Mesendoderm (in vitro differentiated cells): ENCODE measurements at regions not wholly inside any gene's neighbourhood (a gene's known extent, or its start where the extent isn't known, plus 50 kb on each side); places are given as distances from the start of the nearest gene placed in this dataset.

ENCODE experiments used
- DNase-seq: peaks from one replicate; pipeline ENCODE4 v3.0.0; 2013
- H2AK5ac ChIP-seq: 2 replicates; pipeline ENCODE4 v1.6.1; 2013; ENCODE audit warnings: low read length, inconsistent platforms
- H2BK120ac ChIP-seq: 2 replicates; pipeline ENCODE4 v1.6.1; 2013; ENCODE audit warnings: low read depth, mild to moderate bottlenecking, low read length, moderate library complexity, mixed read lengths
- H2BK15ac ChIP-seq: replicated peaks from 2 replicates; pipeline ENCODE4 v1.6.1; 2013; ENCODE audit warnings: low read depth, mild to moderate bottlenecking, moderate library complexity
- H2BK5ac ChIP-seq: 2 replicates; pipeline ENCODE4 v1.6.1; 2013; ENCODE audit warnings: low read length, inconsistent platforms
- H3K18ac ChIP-seq: 2 replicates; pipeline ENCODE4 v1.6.1; 2013; ENCODE audit warnings: mild to moderate bottlenecking, low read length, mixed read lengths
- H3K23ac ChIP-seq: one replicate; pipeline ENCODE4 v1.6.1; 2013; ENCODE audit warnings: low read length
- H3K27ac ChIP-seq: 2 replicates; pipeline ENCODE4 v1.5.1; 2013; ENCODE audit warnings: low read depth, mild to moderate bottlenecking, inconsistent platforms, low read length, moderate library complexity
- H3K27me3 ChIP-seq: 2 replicates; pipeline ENCODE4 v1.6.1; 2013; ENCODE audit warnings: low read length, control low read depth, mild to moderate bottlenecking, inconsistent platforms; ENCODE audit not compliant: insufficient read depth, poor library complexity
- H3K36me3 ChIP-seq: 2 replicates; pipeline ENCODE4 v1.6.1; 2013; ENCODE audit warnings: low read length, inconsistent platforms; ENCODE audit not compliant: control insufficient read depth, insufficient read depth
- H3K4ac ChIP-seq: one replicate; pipeline ENCODE4 v1.6.1; 2013; ENCODE audit warnings: low read depth, mild to moderate bottlenecking, low read length, moderate library complexity
- H3K4me1 ChIP-seq: 2 replicates; pipeline ENCODE4 v1.6.1; 2013; ENCODE audit warnings: low read depth, low read length, inconsistent platforms; ENCODE audit not compliant: control insufficient read depth
- H3K4me2 ChIP-seq: 2 replicates; pipeline ENCODE4 v1.6.1; 2013; ENCODE audit warnings: low read length
- H3K4me3 ChIP-seq: 2 replicates; pipeline ENCODE4 v1.5.1; 2013; ENCODE audit warnings: mild to moderate bottlenecking, low read length
- H3K56ac ChIP-seq: one replicate; pipeline ENCODE4 v1.6.1; 2013; ENCODE audit warnings: low read length
- H3K79me1 ChIP-seq: 2 replicates; pipeline ENCODE4 v1.6.1; 2013; ENCODE audit warnings: low read length, inconsistent platforms
- H3K79me2 ChIP-seq: 2 replicates; pipeline ENCODE4 v1.6.1; 2013; ENCODE audit warnings: mild to moderate bottlenecking, low read length; ENCODE audit not compliant: control insufficient read depth, insufficient read depth
- H3K9ac ChIP-seq: 2 replicates; pipeline ENCODE4 v1.6.1; 2013; ENCODE audit warnings: low read length, inconsistent platforms
- H4K5ac ChIP-seq: one replicate; pipeline ENCODE4 v1.6.1; 2013; ENCODE audit warnings: low read length
- H4K8ac ChIP-seq: one replicate; pipeline ENCODE4 v1.6.1; 2013; ENCODE audit warnings: low read depth, mild to moderate bottlenecking, control low read depth, low read length, moderate library complexity
- WGBS: extraction: QIAGEN DNeasy Blood & Tissue Kit; methylation state at CpG from one replicate; pipeline ENCODE4 v1.1.7; 2013; ENCODE audit warnings: low lambda C conversion rate, missing lambda C conversion rate; ENCODE audit not compliant: insufficient coverage; ENCODE audit errors: extremely low coverage; 5-methylcytosine and 5-hydroxymethylcytosine counted together

DNA sequence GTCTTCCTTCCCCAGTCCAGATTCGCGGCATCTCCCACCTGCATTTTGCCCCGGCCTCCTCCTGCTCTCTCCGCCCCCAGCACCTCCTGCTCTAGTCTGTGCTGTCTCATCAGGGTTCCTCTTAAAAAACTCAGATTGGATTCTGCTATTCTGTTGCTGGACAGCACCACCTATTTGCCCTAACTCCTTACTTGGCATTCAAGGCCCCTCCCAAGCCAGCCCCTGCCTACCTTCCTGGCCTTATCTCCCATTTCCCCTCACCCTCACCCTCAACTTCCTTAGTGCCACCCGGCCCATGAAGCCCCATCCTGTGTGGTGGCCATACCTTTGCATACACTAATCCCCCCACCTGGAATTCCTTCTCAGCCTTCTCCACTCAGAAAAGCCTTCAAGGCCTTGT is 59.9 kb upstream of the PRDM11 start:
- no peaks in the 10 kb centered on the region for H3K79me2 ChIP-seq
- H3K27ac ChIP-seq = no peak overlapping the region
- no peak for DNase-seq
- H2AK5ac ChIP-seq = no peak overlapping the region
- no peak overlapping the region for H3K9ac ChIP-seq
- no peak overlapping the region for H4K8ac ChIP-seq
- no peaks in the 10 kb centered on the region for H3K79me1 ChIP-seq
- no peak overlapping the region for H3K4ac ChIP-seq
- no peak overlapping the region for H3K4me3 ChIP-seq
- no peak overlapping the region for H2BK5ac ChIP-seq
- H3K36me3 ChIP-seq = no peaks in the 10 kb centered on the region
- H3K4me1 ChIP-seq = peaks cover 7% of the 10 kb centered on the region
- no peak overlapping the region for H2BK120ac ChIP-seq
- H3K27me3 ChIP-seq = no peaks in the 10 kb centered on the region
- no peak overlapping the region for H4K5ac ChIP-seq
- no peak overlapping the region for H3K56ac ChIP-seq
- no peak overlapping the region for H3K23ac ChIP-seq
- H3K4me2 ChIP-seq = no peak overlapping the region
- H3K18ac ChIP-seq = no peak overlapping the region
- H2BK15ac ChIP-seq = no peak overlapping the region
- no CpG with 5 or more reads among the region's 5 CpGs for WGBS

DNA sequence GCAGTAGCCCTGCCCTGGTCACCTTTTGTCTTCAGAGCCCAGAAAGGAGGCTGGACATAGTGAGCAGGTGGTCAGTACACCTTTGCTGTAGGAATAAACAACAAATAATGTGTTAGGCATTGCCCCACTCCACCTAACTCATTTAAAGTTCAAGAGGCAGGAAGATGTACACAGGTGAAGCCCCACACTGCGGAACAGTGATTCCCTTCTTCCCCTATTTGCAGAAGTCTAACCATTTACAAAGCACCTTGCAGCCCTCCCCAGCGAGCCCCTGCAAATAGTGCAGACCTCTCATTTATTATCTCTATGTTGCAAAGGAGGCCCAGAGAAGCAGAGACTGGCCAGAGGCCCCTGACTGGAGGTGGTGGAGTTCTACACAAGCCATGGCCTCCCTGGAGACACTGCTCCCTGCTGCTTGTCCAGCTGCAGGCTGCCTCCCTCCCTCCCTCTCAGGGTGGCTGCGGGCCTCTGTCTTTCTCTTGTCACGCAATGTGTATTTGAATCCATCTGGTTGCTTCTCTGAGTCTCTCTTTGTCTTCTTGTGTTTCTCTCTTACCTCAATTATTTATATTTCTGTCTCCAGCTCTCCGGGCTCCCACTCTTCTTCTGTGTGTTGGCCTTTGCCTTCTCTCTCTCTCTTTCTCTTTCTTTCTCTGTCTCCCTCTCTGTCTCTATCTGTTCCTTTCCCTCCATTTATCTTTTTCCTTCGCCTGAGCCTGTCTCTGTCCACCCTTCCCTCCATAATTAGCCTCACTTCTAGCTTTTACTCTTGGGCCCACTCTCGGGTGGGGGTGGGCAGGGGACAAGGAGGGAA is 59.1 kb upstream of the PRDM11 start:
- DNase-seq = no peak
- no peaks in the 10 kb centered on the region for H3K79me2 ChIP-seq
- H2BK5ac ChIP-seq = no peak overlapping the region
- H4K5ac ChIP-seq = no peak overlapping the region
- no peak overlapping the region for H3K4me2 ChIP-seq
- no peak overlapping the region for H2BK15ac ChIP-seq
- no peak overlapping the region for H3K23ac ChIP-seq
- H3K27ac ChIP-seq = no peak overlapping the region
- H2AK5ac ChIP-seq = no peak overlapping the region
- no peak overlapping the region for H3K4me3 ChIP-seq
- no peak overlapping the region for H3K18ac ChIP-seq
- H2BK120ac ChIP-seq = no peak overlapping the region
- no peak overlapping the region for H3K4ac ChIP-seq
- H3K56ac ChIP-seq = no peak overlapping the region
- H3K4me1 ChIP-seq = peaks cover 9% of the 10 kb centered on the region
- H3K36me3 ChIP-seq = no peaks in the 10 kb centered on the region
- no peak overlapping the region for H4K8ac ChIP-seq
- H3K79me1 ChIP-seq = no peaks in the 10 kb centered on the region
- no peak overlapping the region for H3K9ac ChIP-seq
- no CpG with 5 or more reads among the region's 7 CpGs for WGBS
- no peaks in the 10 kb centered on the region for H3K27me3 ChIP-seq

GRCh38 chr11:45087900-45088160 is 58.6 kb upstream of the PRDM11 start:
- Histone ChIP-seq H3K36me3 (no peaks in the 10 kb centered on the region), H3K4ac (no peak overlapping the region), H3K9ac (no peak overlapping the region), H4K8ac (no peak overlapping the region), H3K18ac (no peak overlapping the region), H3K79me1 (no peaks in the 10 kb centered on the region), H3K23ac (no peak overlapping the region), H3K4me2 (no peak overlapping the region), H2BK15ac (no peak overlapping the region), H3K79me2 (no peaks in the 10 kb centered on the region), H2AK5ac (no peak overlapping the region), H3K4me3 (no peak overlapping the region), H2BK120ac (no peak overlapping the region), H3K4me1 (peaks cover 7% of the 10 kb centered on the region), H4K5ac (no peak overlapping the region), H3K27me3 (no peaks in the 10 kb centered on the region), H2BK5ac (no peak overlapping the region), H3K56ac (no peak overlapping the region), H3K27ac (no peak overlapping the region)
- no peak for DNase-seq
- no CpG with 5 or more reads among the region's 7 CpGs for WGBS

DNA sequence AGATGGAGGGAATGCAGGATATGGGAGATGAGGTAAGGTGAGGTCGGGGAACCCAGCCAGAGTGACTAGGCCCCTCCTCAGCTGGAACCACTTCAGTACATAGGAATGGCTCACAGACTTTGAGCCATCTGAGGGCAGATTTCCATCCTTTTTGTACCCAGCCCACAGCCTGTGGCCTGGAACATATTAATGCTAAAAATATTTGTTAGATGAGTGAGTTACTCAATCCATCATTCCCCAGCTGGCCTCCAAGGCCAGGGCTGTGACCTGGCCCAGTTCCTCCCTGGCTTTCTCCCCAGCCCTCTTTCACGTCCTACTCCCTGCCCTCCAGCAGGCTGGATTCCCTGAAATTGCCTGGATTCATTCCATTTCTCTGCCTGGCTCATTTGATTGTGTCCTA is 57.2 kb upstream of the PRDM11 start:
- H4K8ac ChIP-seq = no peak overlapping the region
- H3K4me3 ChIP-seq = no peak overlapping the region
- H3K4me1 ChIP-seq = peaks cover 4% of the 10 kb centered on the region
- H3K4ac ChIP-seq = no peak overlapping the region
- H3K9ac ChIP-seq = no peak overlapping the region
- no peak overlapping the region for H3K27ac ChIP-seq
- H3K23ac ChIP-seq = no peak overlapping the region
- no peaks in the 10 kb centered on the region for H3K79me1 ChIP-seq
- DNase-seq = no peak
- H2BK15ac ChIP-seq = no peak overlapping the region
- no peak overlapping the region for H3K18ac ChIP-seq
- H3K27me3 ChIP-seq = no peaks in the 10 kb centered on the region
- H2AK5ac ChIP-seq = no peak overlapping the region
- no peak overlapping the region for H3K4me2 ChIP-seq
- H3K56ac ChIP-seq = no peak overlapping the region
- no peaks in the 10 kb centered on the region for H3K36me3 ChIP-seq
- H2BK120ac ChIP-seq = no peak overlapping the region
- no peak overlapping the region for H2BK5ac ChIP-seq
- no peak overlapping the region for H4K5ac ChIP-seq
- no CpG with 5 or more reads among the region's 2 CpGs for WGBS
- no peaks in the 10 kb centered on the region for H3K79me2 ChIP-seq

DNA sequence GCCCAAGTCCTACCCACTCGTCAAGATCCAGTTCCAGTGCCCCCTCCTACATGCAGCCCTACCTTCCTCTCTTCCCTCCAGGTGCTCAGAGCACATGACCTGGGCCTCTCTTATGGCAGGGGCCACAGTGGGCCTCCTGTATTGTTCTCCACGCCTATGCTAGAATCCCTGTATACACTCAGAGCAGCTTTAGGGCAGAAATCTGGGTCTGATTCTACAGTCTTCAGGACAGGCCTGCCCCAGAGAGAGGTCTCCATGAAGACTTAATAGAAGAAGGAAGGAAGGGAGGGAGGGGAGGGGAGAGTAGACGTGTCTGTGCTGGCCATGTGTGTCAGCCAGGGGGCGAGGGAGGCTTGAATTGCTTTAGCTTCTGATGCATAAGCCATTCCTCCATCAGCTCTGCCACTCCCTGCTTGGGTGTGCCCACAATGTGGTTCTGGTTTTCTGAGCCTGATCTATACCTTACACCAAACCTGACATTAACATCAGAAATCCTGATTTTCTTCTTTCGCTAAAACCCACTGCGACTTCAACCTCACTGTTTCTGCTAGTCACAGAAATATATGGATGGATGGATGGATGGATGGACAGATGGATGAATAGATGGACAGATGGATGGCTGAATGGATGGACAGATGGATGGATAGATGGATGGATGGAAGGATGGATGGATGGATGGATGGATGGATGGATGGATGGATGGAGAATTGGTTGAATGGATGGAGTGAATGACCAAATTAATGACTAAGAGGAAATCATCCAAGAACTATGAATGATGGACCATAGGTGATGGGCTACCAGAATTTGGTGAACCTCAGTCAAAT is 56.6 kb upstream of the PRDM11 start:
- H3K79me2 ChIP-seq = no peaks in the 10 kb centered on the region
- H3K4me3 ChIP-seq = no peak overlapping the region
- H4K8ac ChIP-seq = no peak overlapping the region
- H3K4me1 ChIP-seq = peaks cover 4% of the 10 kb centered on the region
- WGBS = no CpG with 5 or more reads among the region's 6 CpGs
- no peak overlapping the region for H2BK5ac ChIP-seq
- no peak overlapping the region for H3K9ac ChIP-seq
- H2AK5ac ChIP-seq = no peak overlapping the region
- H3K79me1 ChIP-seq = no peaks in the 10 kb centered on the region
- peak; percentile 67 for DNase-seq
- H3K27me3 ChIP-seq = no peaks in the 10 kb centered on the region
- no peak overlapping the region for H2BK15ac ChIP-seq
- H4K5ac ChIP-seq = no peak overlapping the region
- no peak overlapping the region for H3K56ac ChIP-seq
- no peak overlapping the region for H3K27ac ChIP-seq
- no peak overlapping the region for H3K23ac ChIP-seq
- H3K4me2 ChIP-seq = no peak overlapping the region
- H3K4ac ChIP-seq = no peak overlapping the region
- no peak overlapping the region for H3K18ac ChIP-seq
- H2BK120ac ChIP-seq = no peak overlapping the region
- no peaks in the 10 kb centered on the region for H3K36me3 ChIP-seq
